ENCODE measurements at regions not wholly inside any gene's neighbourhood (a gene's known extent, or its start where the extent isn't known, plus 50 kb on each side); places are given as distances from the start of the nearest gene placed in this dataset.
"Not testable (repeated sequence)": the region's sequence is repeated elsewhere in the genome, so short reads cannot be mapped to it uniquely, and the experiment has no call there.

- DNase-seq (ENCODE audit: low spot score), result peak; percentile 95
Observed at GRCh38 chr9:78982849-78983248, 588.9 kb upstream of the TLE4 start.

- DNase-seq (ENCODE audit: low spot score), result peak; percentile 69
Observed at GRCh38 chr9:78985084-78985738, 586.6 kb upstream of the TLE4 start.

GRCh38 chr9:78986446-78986845, 585.3 kb upstream of the TLE4 start:
- DNase-seq (ENCODE audit: low spot score), result no peak

- peak; percentile 44 for DNase-seq (ENCODE audit: low spot score)
Observed at GRCh38 chr9:78989031-78989658, 582.6 kb upstream of the TLE4 start.

- DNase-seq (ENCODE audit: low spot score), result no peak
Observed at GRCh38 chr9:78994471-78994870, 577.3 kb upstream of the TLE4 start.

- DNase-seq (ENCODE audit: low spot score), result not testable (repeated sequence)
Observed at GRCh38 chr9:78994974-78995373, 576.8 kb upstream of the TLE4 start.

GRCh38 chr9:78997296-78997695, 574.5 kb upstream of the TLE4 start:
- no peak for DNase-seq (ENCODE audit: low spot score)

GRCh38 chr9:79000230-79001002, 571.3 kb upstream of the TLE4 start:
- DNase-seq (ENCODE audit: low spot score), result no peak

- no peak for DNase-seq (ENCODE audit: low spot score)
Observed at GRCh38 chr9:79001012-79001411, 570.8 kb upstream of the TLE4 start.

GRCh38 chr9:79003514-79003913, 568.3 kb upstream of the TLE4 start:
- no peak for DNase-seq (ENCODE audit: low spot score)

- no peak for DNase-seq (ENCODE audit: low spot score)
Observed at GRCh38 chr9:79004032-79004431, 567.7 kb upstream of the TLE4 start.

GRCh38 chr9:79006546-79006945, 565.2 kb upstream of the TLE4 start:
- no peak for DNase-seq (ENCODE audit: low spot score)

GRCh38 chr9:79007701-79008483, 563.9 kb upstream of the TLE4 start:
- no peak for DNase-seq (ENCODE audit: low spot score)

GRCh38 chr9:79008916-79009315, 562.8 kb upstream of the TLE4 start:
- DNase-seq (ENCODE audit: low spot score), result no peak

GRCh38 chr9:79011461-79011860, 560.3 kb upstream of the TLE4 start:
- DNase-seq (ENCODE audit: low spot score), result no peak

GRCh38 chr9:79012561-79012960, 559.2 kb upstream of the TLE4 start:
- peak; percentile 72 for DNase-seq (ENCODE audit: low spot score)

- peak; percentile 61 for DNase-seq (ENCODE audit: low spot score)
Observed at GRCh38 chr9:79013715-79014610, 557.8 kb upstream of the TLE4 start.

GRCh38 chr9:79014929-79015699, 556.7 kb upstream of the TLE4 start:
- no peak for DNase-seq (ENCODE audit: low spot score)

- DNase-seq (ENCODE audit: low spot score), result no peak
Observed at GRCh38 chr9:79015951-79016350, 555.8 kb upstream of the TLE4 start.

- no peak for DNase-seq (ENCODE audit: low spot score)
Observed at GRCh38 chr9:79020276-79020675, 551.5 kb upstream of the TLE4 start.

GRCh38 chr9:79021084-79021483, 550.7 kb upstream of the TLE4 start:
- DNase-seq (ENCODE audit: low spot score), result no peak
